HL-60 (cell line): ENCODE measurements at regions not wholly inside any gene's neighbourhood (a gene's known extent, or its start where the extent isn't known, plus 50 kb on each side); places are given as distances from the start of the nearest gene placed in this dataset.

Experiments used
- POLR2AphosphoS5 ChIP-seq: IDR thresholded peaks from 2 replicates; pipeline ENCODE4 v1.6.1; 2012; ENCODE audit warnings: low read depth
- REST ChIP-seq: IDR thresholded peaks from 2 replicates; pipeline ENCODE4 v1.6.1; 2012; ENCODE audit warnings: low read depth; ENCODE audit not compliant: insufficient replicate concordance
- SPI1 ChIP-seq: IDR thresholded peaks from 2 replicates; pipeline ENCODE4 v1.6.1; 2012; ENCODE audit warnings: low read depth, mild to moderate bottlenecking, borderline replicate concordance
- TF ChIP-seq, protein P1 (sequence below): IDR thresholded peaks from one replicate; pipeline ENCODE4 v1.5.1; 2011; ENCODE audit warnings: low read length, control low read depth, inconsistent platforms; ENCODE audit not compliant: insufficient read depth

- TF ChIP-seq, protein P1, sequence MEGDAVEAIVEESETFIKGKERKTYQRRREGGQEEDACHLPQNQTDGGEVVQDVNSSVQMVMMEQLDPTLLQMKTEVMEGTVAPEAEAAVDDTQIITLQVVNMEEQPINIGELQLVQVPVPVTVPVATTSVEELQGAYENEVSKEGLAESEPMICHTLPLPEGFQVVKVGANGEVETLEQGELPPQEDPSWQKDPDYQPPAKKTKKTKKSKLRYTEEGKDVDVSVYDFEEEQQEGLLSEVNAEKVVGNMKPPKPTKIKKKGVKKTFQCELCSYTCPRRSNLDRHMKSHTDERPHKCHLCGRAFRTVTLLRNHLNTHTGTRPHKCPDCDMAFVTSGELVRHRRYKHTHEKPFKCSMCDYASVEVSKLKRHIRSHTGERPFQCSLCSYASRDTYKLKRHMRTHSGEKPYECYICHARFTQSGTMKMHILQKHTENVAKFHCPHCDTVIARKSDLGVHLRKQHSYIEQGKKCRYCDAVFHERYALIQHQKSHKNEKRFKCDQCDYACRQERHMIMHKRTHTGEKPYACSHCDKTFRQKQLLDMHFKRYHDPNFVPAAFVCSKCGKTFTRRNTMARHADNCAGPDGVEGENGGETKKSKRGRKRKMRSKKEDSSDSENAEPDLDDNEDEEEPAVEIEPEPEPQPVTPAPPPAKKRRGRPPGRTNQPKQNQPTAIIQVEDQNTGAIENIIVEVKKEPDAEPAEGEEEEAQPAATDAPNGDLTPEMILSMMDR, result no peak
- TF ChIP-seq POLR2AphosphoS5, result no peak
- TF ChIP-seq SPI1, result no peak
- no peak for TF ChIP-seq REST
These were observed 53.3 kb upstream of the KCTD7 start for GRCh38 chr7:66575398-66575797.
